NCI-H446 treated with DMSO at 0.1 percent for 48 hours (cell line): ENCODE measurements at regions not wholly inside any gene's neighbourhood (a gene's known extent, or its start where the extent isn't known, plus 50 kb on each side); places are given as distances from the start of the nearest gene placed in this dataset.

ENCODE experiments used
- DNase-seq: peaks from one replicate; lab custom pipeline; 2025; lab: John Stamatoyannopoulos, UW

DNA sequence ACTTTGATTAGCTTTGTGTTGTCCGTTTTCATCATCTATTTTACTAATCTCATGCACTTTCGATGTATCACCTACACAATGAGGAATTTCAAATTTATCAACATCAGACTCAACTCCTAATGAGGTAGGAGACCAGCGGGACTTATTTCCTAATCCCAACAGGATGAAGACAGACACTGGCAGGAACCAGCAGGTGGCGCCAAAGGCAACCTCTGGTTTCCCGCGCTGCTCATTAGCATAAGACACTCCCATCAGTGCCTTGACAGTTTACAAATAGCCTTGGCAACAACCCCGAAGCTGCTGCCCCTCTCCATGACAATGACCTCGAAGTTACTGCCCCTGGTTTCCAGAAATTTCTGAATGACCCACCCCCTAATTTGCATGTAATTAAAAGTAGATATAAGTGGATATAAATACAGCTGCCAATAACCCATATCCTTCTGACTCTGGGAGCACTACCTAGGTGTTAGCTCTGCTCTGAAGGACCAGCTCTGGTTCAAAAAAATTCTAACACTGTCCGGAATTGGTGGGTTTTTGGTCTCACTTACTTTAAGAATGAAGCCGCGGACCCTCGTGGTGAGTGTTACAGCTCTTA is 974.8 kb downstream of the ADGRL2 start:
- DNase-seq, result no peak

- no peak for DNase-seq
These were observed 962.2 kb downstream of the ADGRL2 start for GRCh38 chr1:82762829-82763532.

DNA sequence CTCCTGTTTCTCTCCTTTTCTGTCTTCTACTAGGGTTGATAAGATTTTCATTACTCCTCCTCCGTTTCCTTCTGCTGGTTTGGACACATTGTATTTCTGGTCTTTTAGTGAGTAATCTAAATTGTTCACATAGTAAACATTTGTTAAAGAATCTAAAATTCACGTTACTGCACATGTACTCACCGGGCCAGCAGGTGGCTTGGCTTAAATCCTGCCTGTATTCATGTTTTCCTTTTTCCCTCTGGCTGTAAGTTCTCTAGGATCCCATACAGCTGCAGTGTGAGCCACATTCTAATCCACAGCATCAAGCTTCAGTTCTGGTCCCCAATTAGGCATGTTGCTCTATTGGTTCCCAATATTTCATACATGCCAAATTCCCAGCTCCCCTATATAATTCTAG is 958.3 kb downstream of the ADGRL2 start:
- DNase-seq, result no peak

DNA sequence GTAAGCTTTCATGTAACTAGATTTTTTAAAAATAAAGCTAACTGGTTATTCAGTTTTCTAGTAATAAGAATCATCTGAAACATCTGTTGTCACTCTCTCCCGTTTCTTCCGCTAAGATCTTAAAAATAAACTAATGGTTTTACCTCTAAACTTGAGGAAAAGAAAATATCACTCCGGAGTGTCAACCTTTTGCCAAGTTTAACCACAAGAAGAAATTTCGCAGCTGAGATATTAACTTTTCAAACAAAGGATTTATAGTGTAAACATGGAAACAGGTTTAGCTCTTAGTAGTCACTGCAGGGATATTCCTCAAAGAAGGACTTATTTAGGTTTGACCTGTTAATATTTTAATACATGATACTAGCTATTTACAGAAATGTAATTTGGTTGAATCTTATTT is 954.9 kb downstream of the ADGRL2 start:
- DNase-seq, result no peak

GRCh38 chr1:82755191-82755590 is 954.5 kb downstream of the ADGRL2 start:
- no peak for DNase-seq

- DNase-seq, result peak; percentile 11
These were observed 951.3 kb downstream of the ADGRL2 start for GRCh38 chr1:82752046-82752445.

- DNase-seq, result no peak
These were observed 932.9 kb downstream of the ADGRL2 start for GRCh38 chr1:82733645-82734044.

DNA sequence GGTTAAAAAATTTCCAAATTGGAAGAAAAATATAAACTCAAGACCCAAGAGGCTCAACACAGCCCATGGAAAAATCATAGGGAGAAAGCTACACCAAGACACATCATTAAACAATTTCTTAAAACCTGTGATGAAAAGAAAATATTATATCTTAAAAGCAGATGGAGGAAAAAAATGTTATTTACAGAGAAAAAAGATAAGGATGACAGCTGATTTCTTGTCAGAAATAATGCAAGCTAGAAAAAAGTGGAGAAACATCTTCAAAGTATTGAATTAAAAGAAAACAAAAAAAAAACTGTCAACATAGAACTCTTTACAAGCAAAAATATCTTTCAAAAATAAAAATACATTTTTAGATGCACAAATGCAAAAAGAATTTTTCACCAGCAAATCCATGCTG is 930.5 kb downstream of the ADGRL2 start:
- DNase-seq, result no peak

DNA sequence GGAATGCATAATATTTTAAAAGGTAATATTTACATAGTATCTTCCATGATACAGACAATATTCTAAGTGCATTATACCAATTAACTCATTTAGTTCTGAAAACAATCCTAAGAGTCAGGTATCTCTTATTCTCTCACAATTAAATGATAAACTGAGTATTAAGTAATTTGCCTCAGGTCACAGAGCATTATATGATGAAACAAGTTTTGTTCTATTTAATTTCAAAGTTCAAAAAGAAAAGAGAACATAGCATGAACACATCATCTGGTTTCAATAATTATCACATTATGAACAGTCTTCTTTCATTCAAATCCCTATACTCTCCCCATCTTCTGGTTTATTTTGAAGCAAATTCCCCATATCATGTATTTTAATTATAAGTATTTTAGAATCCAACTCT is 927.5 kb downstream of the ADGRL2 start:
- no peak for DNase-seq

DNA sequence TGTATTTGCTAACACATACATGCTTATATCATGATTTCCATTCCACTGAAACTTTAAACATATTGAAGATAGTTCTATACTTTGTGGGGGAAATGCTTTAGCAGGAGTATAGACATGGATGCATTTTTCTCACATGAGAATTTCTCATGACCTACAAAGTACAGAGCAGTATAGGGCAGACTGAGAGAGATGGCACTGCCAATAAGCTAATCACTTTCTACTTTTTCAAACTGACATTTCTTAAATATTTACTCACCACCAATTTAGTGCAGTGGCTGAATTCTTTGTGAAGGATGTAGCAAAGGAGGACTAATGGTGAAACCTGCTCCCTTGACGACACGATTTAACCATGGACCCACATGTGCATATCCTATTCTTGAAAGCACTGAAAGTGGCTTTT is 923.5 kb downstream of the ADGRL2 start:
- no peak for DNase-seq

DNA sequence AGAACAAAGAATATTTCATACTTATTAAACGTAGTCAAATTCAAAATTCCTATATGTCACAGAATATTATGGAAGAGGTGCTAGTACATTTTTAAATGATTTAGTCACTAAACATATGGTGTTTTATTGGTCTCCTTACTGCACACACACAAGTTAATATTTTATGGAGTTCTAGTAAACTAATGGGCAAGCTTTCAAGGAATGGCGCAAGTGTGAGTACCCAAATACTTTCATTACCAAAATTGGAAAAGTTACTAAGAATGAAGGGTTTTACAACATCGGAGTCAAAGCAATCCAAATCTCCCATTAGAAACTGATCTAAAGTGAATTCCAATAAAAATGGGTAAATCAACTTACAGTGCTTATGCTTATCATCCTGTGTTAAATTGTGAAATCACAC is 921.9 kb downstream of the ADGRL2 start:
- no peak for DNase-seq

- DNase-seq, result no peak
These were observed 921.0 kb downstream of the ADGRL2 start for GRCh38 chr1:82721702-82722101.

GRCh38 chr1:82718719-82719419 is 918.1 kb downstream of the ADGRL2 start:
- no peak for DNase-seq

DNA sequence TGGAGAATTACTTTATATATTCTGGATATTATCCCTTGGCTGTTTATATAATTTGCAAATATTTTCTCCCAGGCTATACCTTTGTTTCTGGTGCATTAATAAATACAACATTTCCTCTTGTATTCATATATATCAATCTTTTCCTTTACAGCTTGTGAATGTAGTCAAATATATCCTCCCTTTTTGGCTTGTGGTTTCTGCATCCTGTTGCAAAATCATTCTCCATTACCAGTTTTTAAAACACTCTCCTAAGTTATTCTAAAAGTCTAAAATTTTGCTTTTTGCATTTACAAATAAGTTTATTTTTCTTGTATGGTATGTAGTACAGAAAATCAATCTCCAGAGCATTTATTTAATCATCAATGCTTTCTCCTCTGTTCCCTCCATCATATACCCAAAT is 909.4 kb downstream of the ADGRL2 start:
- DNase-seq, result no peak

GRCh38 chr1:82707681-82708080 is 906.9 kb downstream of the ADGRL2 start:
- no peak for DNase-seq

DNA sequence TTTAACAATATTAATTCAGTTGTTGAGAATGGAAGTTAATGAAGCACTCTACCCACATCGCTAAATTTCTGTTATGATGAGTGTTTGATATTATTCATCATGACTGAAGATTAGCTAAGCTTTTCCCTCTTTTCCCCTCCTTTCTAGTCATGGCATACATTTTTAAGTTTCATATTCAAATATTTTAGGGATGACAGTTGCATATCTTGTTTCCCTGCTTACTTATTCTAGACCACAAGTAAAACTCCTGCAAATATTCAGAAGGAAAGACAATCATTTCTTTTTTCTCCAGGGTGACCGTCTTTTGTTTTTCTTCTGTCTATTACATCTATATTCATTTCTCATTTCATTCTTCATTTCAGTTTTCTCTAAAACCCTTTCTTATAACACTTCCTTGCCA is 906.0 kb downstream of the ADGRL2 start:
- no peak for DNase-seq

DNA sequence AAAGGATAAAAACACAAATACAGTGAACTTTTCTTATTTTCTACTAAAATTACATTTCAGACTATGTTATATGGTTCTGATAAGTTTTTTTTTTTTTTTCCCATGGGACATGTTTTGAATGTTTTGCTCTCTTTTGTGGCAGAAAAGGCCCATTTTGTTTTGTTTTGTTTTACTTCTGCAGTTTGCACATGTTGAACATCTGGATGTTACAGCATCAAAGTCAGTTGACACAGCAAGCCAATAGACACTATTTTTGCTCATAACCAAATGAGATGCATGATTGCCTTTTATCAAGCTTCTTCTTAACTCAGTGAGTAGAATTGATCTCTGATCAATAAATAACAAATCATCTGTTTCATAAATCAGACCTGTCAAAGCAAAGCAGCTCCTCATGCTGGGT is 904.2 kb downstream of the ADGRL2 start:
- no peak for DNase-seq

DNA sequence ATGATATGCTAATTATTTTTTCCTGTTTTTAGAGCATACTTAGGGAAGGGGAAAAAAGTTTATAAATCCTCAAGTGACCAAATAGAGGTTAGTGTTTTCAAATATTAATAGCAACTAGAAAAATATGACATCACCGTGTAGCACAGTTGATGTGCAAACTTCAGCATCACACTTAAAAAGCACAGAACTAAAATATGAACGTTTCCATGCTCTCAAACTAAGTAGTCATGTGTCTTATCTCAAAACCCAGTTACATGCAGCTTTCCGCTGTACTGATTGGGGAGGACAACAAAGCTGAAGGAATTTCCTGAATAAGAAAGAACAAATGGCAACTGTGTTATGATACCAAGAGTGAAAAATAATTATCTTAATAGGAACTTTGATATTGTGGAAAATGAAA is 903.7 kb downstream of the ADGRL2 start:
- no peak for DNase-seq

DNA sequence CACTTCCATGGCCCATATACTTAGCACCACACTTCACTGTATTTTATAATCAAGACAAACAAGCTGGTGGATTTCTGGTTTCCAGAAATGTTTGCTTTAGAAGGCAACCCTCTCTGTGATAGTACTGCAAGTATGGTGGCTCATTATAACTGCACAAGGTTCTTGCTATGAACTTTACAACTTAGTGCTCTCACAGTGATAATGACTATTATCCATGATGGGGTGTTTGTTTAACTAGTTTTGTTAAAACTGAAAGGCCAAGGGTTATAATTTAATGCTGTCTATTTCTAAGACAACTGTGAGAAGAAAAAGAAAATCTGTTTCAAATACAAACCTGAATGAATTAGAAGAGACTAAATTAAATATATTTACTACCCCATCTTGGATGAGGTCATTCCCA is 903.2 kb downstream of the ADGRL2 start:
- DNase-seq, result no peak

GRCh38 chr1:82700476-82700875 is 899.7 kb downstream of the ADGRL2 start:
- peak; percentile 62 for DNase-seq

DNA sequence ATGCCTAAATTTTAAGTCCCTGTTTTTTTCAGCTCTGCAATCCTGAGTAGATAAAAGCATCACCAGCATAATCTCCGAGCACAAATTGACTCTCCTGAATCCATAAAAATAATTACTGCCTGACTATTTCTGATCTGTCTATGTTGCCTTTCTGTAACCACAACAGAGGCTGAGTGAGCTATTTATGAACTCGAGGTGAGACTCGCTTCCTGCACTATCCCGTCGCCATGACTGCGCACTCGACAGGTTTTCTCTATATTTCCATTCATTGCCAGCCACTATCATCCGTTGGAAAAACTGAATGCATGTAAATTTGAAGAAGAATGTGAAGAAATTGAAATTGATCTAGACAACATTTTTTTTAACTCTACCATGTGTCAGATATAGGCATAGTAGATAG is 897.2 kb downstream of the ADGRL2 start:
- no peak for DNase-seq

GRCh38 chr1:82695443-82695842 is 894.7 kb downstream of the ADGRL2 start:
- DNase-seq, result no peak

- DNase-seq, result peak; percentile 52
These were observed 889.7 kb downstream of the ADGRL2 start for GRCh38 chr1:82690411-82690810.

- no peak for DNase-seq
These were observed 888.5 kb downstream of the ADGRL2 start for GRCh38 chr1:82689217-82689616.
